ENCODE measurements at regions not wholly inside any gene's neighbourhood (a gene's known extent, or its start where the extent isn't known, plus 50 kb on each side); places are given as distances from the start of the nearest gene placed in this dataset.

- no peaks in the 10 kb centered on the region for H3K4me1 ChIP-seq (ENCODE audit: control insufficient read depth, insufficient read depth, low read length)
- no peak overlapping the region for H3K27ac ChIP-seq (ENCODE audit: low read length)
- DNase-seq = no peak
- WGBS (ENCODE audit: insufficient coverage, low lambda C conversion rate) = no CpG with 5 or more reads among the region's 6 CpGs
- no peaks in the 10 kb centered on the region for H3K9me3 ChIP-seq (ENCODE audit: control insufficient read depth, low read depth, low read length)
- no peak overlapping the region for H3K4me3 ChIP-seq (ENCODE audit: low read length)
- no peaks in the 10 kb centered on the region for H3K36me3 ChIP-seq (ENCODE audit: control insufficient read depth, insufficient read depth, low read length)
- H3K27me3 ChIP-seq (ENCODE audit: control insufficient read depth, insufficient read depth, low read length) = no peaks in the 10 kb centered on the region
Observed at GRCh38 chr17:72360386-72360940, 239.6 kb downstream of the SOX9 start.

- Histone ChIP-seq H3K36me3 (ENCODE audit: control insufficient read depth, insufficient read depth, low read length) (no peaks in the 10 kb centered on the region), H3K27ac (ENCODE audit: low read length) (no peak overlapping the region), H3K9me3 (ENCODE audit: control insufficient read depth, low read depth, low read length) (no peaks in the 10 kb centered on the region), H3K27me3 (ENCODE audit: control insufficient read depth, insufficient read depth, low read length) (no peaks in the 10 kb centered on the region), H3K4me3 (ENCODE audit: low read length) (no peak overlapping the region), H3K4me1 (ENCODE audit: control insufficient read depth, insufficient read depth, low read length) (no peaks in the 10 kb centered on the region)
- no peak for DNase-seq
- WGBS (ENCODE audit: insufficient coverage, low lambda C conversion rate) = no CpG with 5 or more reads among the region's 6 CpGs
Observed at GRCh38 chr17:72361892-72362291, 241.1 kb downstream of the SOX9 start.

- DNase-seq = no peak
- Histone ChIP-seq H3K27me3 (ENCODE audit: control insufficient read depth, insufficient read depth, low read length) (no peaks in the 10 kb centered on the region), H3K27ac (ENCODE audit: low read length) (no peak overlapping the region), H3K4me1 (ENCODE audit: control insufficient read depth, insufficient read depth, low read length) (no peaks in the 10 kb centered on the region), H3K9me3 (ENCODE audit: control insufficient read depth, low read depth, low read length) (no peaks in the 10 kb centered on the region), H3K4me3 (ENCODE audit: low read length) (no peak overlapping the region), H3K36me3 (ENCODE audit: control insufficient read depth, insufficient read depth, low read length) (no peaks in the 10 kb centered on the region)
- 80% methylated on average over 1 of the region's 9 CpGs for WGBS (ENCODE audit: insufficient coverage, low lambda C conversion rate)
Observed at GRCh38 chr17:72362376-72363088, 241.7 kb downstream of the SOX9 start.

GRCh38 chr17:72363089-72363610, 242.3 kb downstream of the SOX9 start:
- H3K27me3 ChIP-seq (ENCODE audit: control insufficient read depth, insufficient read depth, low read length) = no peaks in the 10 kb centered on the region
- H3K4me3 ChIP-seq (ENCODE audit: low read length) = no peak overlapping the region
- H3K9me3 ChIP-seq (ENCODE audit: control insufficient read depth, low read depth, low read length) = no peaks in the 10 kb centered on the region
- no peaks in the 10 kb centered on the region for H3K36me3 ChIP-seq (ENCODE audit: control insufficient read depth, insufficient read depth, low read length)
- H3K27ac ChIP-seq (ENCODE audit: low read length) = no peak overlapping the region
- H3K4me1 ChIP-seq (ENCODE audit: control insufficient read depth, insufficient read depth, low read length) = no peaks in the 10 kb centered on the region
- no peak for DNase-seq
- WGBS (ENCODE audit: insufficient coverage, low lambda C conversion rate) = no CpG with 5 or more reads among the region's 6 CpGs

- Histone ChIP-seq H3K4me3 (ENCODE audit: low read length) (no peak overlapping the region), H3K27ac (ENCODE audit: low read length) (no peak overlapping the region), H3K27me3 (ENCODE audit: control insufficient read depth, insufficient read depth, low read length) (no peaks in the 10 kb centered on the region), H3K4me1 (ENCODE audit: control insufficient read depth, insufficient read depth, low read length) (no peaks in the 10 kb centered on the region), H3K9me3 (ENCODE audit: control insufficient read depth, low read depth, low read length) (no peaks in the 10 kb centered on the region), H3K36me3 (ENCODE audit: control insufficient read depth, insufficient read depth, low read length) (no peaks in the 10 kb centered on the region)
- WGBS (ENCODE audit: insufficient coverage, low lambda C conversion rate) = no CpG with 5 or more reads among the region's 6 CpGs
- DNase-seq = no peak
Observed at GRCh38 chr17:72365857-72366414, 245.1 kb downstream of the SOX9 start.

- H3K27ac ChIP-seq (ENCODE audit: low read length) = no peak overlapping the region
- H3K9me3 ChIP-seq (ENCODE audit: control insufficient read depth, low read depth, low read length) = no peaks in the 10 kb centered on the region
- H3K27me3 ChIP-seq (ENCODE audit: control insufficient read depth, insufficient read depth, low read length) = no peaks in the 10 kb centered on the region
- H3K4me3 ChIP-seq (ENCODE audit: low read length) = no peak overlapping the region
- H3K36me3 ChIP-seq (ENCODE audit: control insufficient read depth, insufficient read depth, low read length) = no peaks in the 10 kb centered on the region
- no peak for DNase-seq
- H3K4me1 ChIP-seq (ENCODE audit: control insufficient read depth, insufficient read depth, low read length) = no peaks in the 10 kb centered on the region
- WGBS (ENCODE audit: insufficient coverage, low lambda C conversion rate) = no CpG with 5 or more reads among the region's 2 CpGs
Observed at GRCh38 chr17:72366626-72367025, 245.8 kb downstream of the SOX9 start.

- Histone ChIP-seq H3K4me3 (ENCODE audit: low read length) (no peak overlapping the region), H3K9me3 (ENCODE audit: control insufficient read depth, low read depth, low read length) (no peaks in the 10 kb centered on the region), H3K36me3 (ENCODE audit: control insufficient read depth, insufficient read depth, low read length) (no peaks in the 10 kb centered on the region), H3K4me1 (ENCODE audit: control insufficient read depth, insufficient read depth, low read length) (no peaks in the 10 kb centered on the region), H3K27me3 (ENCODE audit: control insufficient read depth, insufficient read depth, low read length) (no peaks in the 10 kb centered on the region), H3K27ac (ENCODE audit: low read length) (no peak overlapping the region)
- no peak for DNase-seq
- no CpG with 5 or more reads among the region's 4 CpGs for WGBS (ENCODE audit: insufficient coverage, low lambda C conversion rate)
Observed at GRCh38 chr17:72368191-72368590, 247.4 kb downstream of the SOX9 start.

GRCh38 chr17:72369366-72369765, 248.5 kb downstream of the SOX9 start:
- Histone ChIP-seq H3K27ac (ENCODE audit: low read length) (no peak overlapping the region), H3K36me3 (ENCODE audit: control insufficient read depth, insufficient read depth, low read length) (no peaks in the 10 kb centered on the region), H3K27me3 (ENCODE audit: control insufficient read depth, insufficient read depth, low read length) (no peaks in the 10 kb centered on the region), H3K9me3 (ENCODE audit: control insufficient read depth, low read depth, low read length) (no peaks in the 10 kb centered on the region), H3K4me3 (ENCODE audit: low read length) (no peak overlapping the region), H3K4me1 (ENCODE audit: control insufficient read depth, insufficient read depth, low read length) (no peaks in the 10 kb centered on the region)
- WGBS (ENCODE audit: insufficient coverage, low lambda C conversion rate) = 100% methylated on average over 1 of the region's 7 CpGs
- DNase-seq = no peak

GRCh38 chr17:72370819-72371218, 250.0 kb downstream of the SOX9 start:
- H3K9me3 ChIP-seq (ENCODE audit: control insufficient read depth, low read depth, low read length) = no peaks in the 10 kb centered on the region
- no CpG with 5 or more reads among the region's 4 CpGs for WGBS (ENCODE audit: insufficient coverage, low lambda C conversion rate)
- no peak overlapping the region for H3K27ac ChIP-seq (ENCODE audit: low read length)
- DNase-seq = no peak
- H3K36me3 ChIP-seq (ENCODE audit: control insufficient read depth, insufficient read depth, low read length) = no peaks in the 10 kb centered on the region
- no peaks in the 10 kb centered on the region for H3K4me1 ChIP-seq (ENCODE audit: control insufficient read depth, insufficient read depth, low read length)
- H3K4me3 ChIP-seq (ENCODE audit: low read length) = no peak overlapping the region
- no peaks in the 10 kb centered on the region for H3K27me3 ChIP-seq (ENCODE audit: control insufficient read depth, insufficient read depth, low read length)

- no CpG with 5 or more reads among the region's 10 CpGs for WGBS (ENCODE audit: insufficient coverage, low lambda C conversion rate)
- no peak overlapping the region for H3K27ac ChIP-seq (ENCODE audit: low read length)
- no peaks in the 10 kb centered on the region for H3K4me1 ChIP-seq (ENCODE audit: control insufficient read depth, insufficient read depth, low read length)
- no peak for DNase-seq
- no peak overlapping the region for H3K4me3 ChIP-seq (ENCODE audit: low read length)
- H3K9me3 ChIP-seq (ENCODE audit: control insufficient read depth, low read depth, low read length) = no peaks in the 10 kb centered on the region
- no peaks in the 10 kb centered on the region for H3K36me3 ChIP-seq (ENCODE audit: control insufficient read depth, insufficient read depth, low read length)
- H3K27me3 ChIP-seq (ENCODE audit: control insufficient read depth, insufficient read depth, low read length) = no peaks in the 10 kb centered on the region
Observed at GRCh38 chr17:72372185-72372584, 251.4 kb downstream of the SOX9 start.
